OCI-LY1 (cell line): ENCODE measurements at regions not wholly inside any gene's neighbourhood (a gene's known extent, or its start where the extent isn't known, plus 50 kb on each side); places are given as distances from the start of the nearest gene placed in this dataset.

Experiments used
- CTCF ChIP-seq: fragments of 200-600 bp; sonication (generic), shearing (Covaris generic); IDR thresholded peaks from 2 replicates; pipeline ENCODE4 v1.5.1; 2017; ENCODE audit warnings: mild to moderate bottlenecking, antibody characterized with exemption, low read length, moderate library complexity, mixed read lengths
- EZH2 ChIP-seq: fragments of 200-600 bp; sonication (generic), shearing (Covaris generic); IDR thresholded peaks from 2 replicates; pipeline ENCODE4 v1.8.0; 2017; ENCODE audit warnings: borderline replicate concordance, mixed run types, mild to moderate bottlenecking, antibody characterized with exemption, low read length, moderate library complexity, mixed read lengths

- TF ChIP-seq CTCF (no peak), EZH2 (no peak)
Measured at GRCh38 chr7:156028521-156028920, 216.3 kb upstream of the SHH start.
